GM21381 (cell line): ENCODE measurements at regions not wholly inside any gene's neighbourhood (a gene's known extent, or its start where the extent isn't known, plus 50 kb on each side); places are given as distances from the start of the nearest gene placed in this dataset.

Source experiments
- ATAC-seq: cut with Tn5 transposase; IDR thresholded peaks from one replicate; pipeline ENCODE4 v1.9.1; 2021; ENCODE audit warnings: mild to moderate bottlenecking, moderate library complexity; ENCODE audit not compliant: unreplicated experiment

GRCh38 chr16:51924744-51925143 is 622.2 kb downstream of the TOX3 start:
- no peak for ATAC-seq

GRCh38 chr16:51922476-51922875 is 624.5 kb downstream of the TOX3 start:
- no peak for ATAC-seq

GRCh38 chr16:51919736-51920135 is 627.2 kb downstream of the TOX3 start:
- no peak for ATAC-seq

- no peak for ATAC-seq
These were observed 630.1 kb downstream of the TOX3 start for GRCh38 chr16:51916814-51917213.

GRCh38 chr16:51916231-51916630 is 630.7 kb downstream of the TOX3 start:
- no peak for ATAC-seq

- no peak for ATAC-seq
These were observed 639.3 kb downstream of the TOX3 start for GRCh38 chr16:51907680-51908079.

GRCh38 chr16:51900221-51900780 is 646.6 kb downstream of the TOX3 start:
- no peak for ATAC-seq

GRCh38 chr16:51898872-51899271 is 648.1 kb downstream of the TOX3 start:
- ATAC-seq = no peak

- ATAC-seq = no peak
These were observed 650.9 kb downstream of the TOX3 start for GRCh38 chr16:51896013-51896412.

GRCh38 chr16:51892293-51893007 is 654.5 kb downstream of the TOX3 start:
- no peak for ATAC-seq

GRCh38 chr16:51888534-51888933 is 658.4 kb downstream of the TOX3 start:
- no peak for ATAC-seq

GRCh38 chr16:51888016-51888415 is 658.9 kb downstream of the TOX3 start:
- no peak for ATAC-seq

GRCh38 chr16:51886456-51886855 is 660.5 kb downstream of the TOX3 start:
- no peak for ATAC-seq

GRCh38 chr16:51884773-51885172 is 662.2 kb downstream of the TOX3 start:
- ATAC-seq = no peak

GRCh38 chr16:51881731-51882130 is 665.2 kb downstream of the TOX3 start:
- no peak for ATAC-seq

GRCh38 chr16:51880776-51881175 is 666.2 kb downstream of the TOX3 start:
- no peak for ATAC-seq

- ATAC-seq = no peak
These were observed 669.3 kb downstream of the TOX3 start for GRCh38 chr16:51877686-51878085.

- ATAC-seq = no peak
These were observed 670.0 kb downstream of the TOX3 start for GRCh38 chr16:51876934-51877333.

GRCh38 chr16:51876601-51876875 is 670.4 kb downstream of the TOX3 start:
- no peak for ATAC-seq

- ATAC-seq = no peak
These were observed 670.9 kb downstream of the TOX3 start for GRCh38 chr16:51875834-51876600.

GRCh38 chr16:51872524-51872923 is 674.4 kb downstream of the TOX3 start:
- no peak for ATAC-seq

- no peak for ATAC-seq
These were observed 676.6 kb downstream of the TOX3 start for GRCh38 chr16:51870296-51870854.
